GM12874 (cell line): ENCODE measurements at regions not wholly inside any gene's neighbourhood (a gene's known extent, or its start where the extent isn't known, plus 50 kb on each side); places are given as distances from the start of the nearest gene placed in this dataset.

ENCODE experiments used
- TF ChIP-seq, protein P1 (sequence below): IDR thresholded peaks from 2 replicates; pipeline ENCODE4 v1.5.1; 2011; ENCODE audit warnings: low read depth, mild to moderate bottlenecking, control low read depth, low read length, moderate library complexity; ENCODE audit not compliant: insufficient read depth

DNA sequence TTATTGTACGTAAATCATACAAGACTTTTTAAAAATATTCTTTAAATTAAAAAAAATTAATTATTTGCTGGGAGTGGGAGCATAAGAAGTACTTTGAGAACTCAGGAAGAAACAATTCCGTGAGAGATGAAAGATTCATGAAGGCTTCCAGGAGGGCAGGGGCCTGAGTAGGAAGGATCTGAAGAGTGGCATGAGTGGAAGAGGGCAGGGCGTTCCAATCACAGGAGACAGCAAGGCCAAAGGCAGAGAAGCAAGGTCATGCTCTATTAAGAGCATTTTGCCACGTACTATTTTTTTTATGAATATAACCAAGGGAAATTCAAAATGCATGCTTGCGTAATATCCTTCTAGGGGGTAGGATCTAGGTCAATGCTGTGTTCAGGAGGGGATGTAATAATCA is 265.5 kb downstream of the ZNF608 start:
- TF ChIP-seq, protein P1, sequence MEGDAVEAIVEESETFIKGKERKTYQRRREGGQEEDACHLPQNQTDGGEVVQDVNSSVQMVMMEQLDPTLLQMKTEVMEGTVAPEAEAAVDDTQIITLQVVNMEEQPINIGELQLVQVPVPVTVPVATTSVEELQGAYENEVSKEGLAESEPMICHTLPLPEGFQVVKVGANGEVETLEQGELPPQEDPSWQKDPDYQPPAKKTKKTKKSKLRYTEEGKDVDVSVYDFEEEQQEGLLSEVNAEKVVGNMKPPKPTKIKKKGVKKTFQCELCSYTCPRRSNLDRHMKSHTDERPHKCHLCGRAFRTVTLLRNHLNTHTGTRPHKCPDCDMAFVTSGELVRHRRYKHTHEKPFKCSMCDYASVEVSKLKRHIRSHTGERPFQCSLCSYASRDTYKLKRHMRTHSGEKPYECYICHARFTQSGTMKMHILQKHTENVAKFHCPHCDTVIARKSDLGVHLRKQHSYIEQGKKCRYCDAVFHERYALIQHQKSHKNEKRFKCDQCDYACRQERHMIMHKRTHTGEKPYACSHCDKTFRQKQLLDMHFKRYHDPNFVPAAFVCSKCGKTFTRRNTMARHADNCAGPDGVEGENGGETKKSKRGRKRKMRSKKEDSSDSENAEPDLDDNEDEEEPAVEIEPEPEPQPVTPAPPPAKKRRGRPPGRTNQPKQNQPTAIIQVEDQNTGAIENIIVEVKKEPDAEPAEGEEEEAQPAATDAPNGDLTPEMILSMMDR = no peak

DNA sequence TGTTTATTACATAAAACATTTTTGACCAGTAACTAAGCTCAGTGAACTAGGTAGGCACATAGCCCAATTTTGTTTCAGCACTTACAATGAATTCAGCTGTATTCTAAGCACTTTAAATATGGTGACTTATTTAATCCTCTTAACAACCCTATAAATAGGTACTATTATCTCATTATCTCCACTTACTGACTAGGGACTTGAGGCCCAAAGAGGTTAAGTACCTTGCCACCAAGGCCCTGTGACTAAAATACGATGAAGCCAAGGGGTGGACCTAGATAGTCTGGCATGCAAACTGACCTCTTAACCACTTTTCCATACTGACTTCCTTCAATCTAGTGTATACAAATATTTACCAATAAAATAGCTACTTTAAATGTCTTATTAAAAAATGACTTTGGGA is 266.4 kb downstream of the ZNF608 start:
- TF ChIP-seq, protein P1 = no peak

DNA sequence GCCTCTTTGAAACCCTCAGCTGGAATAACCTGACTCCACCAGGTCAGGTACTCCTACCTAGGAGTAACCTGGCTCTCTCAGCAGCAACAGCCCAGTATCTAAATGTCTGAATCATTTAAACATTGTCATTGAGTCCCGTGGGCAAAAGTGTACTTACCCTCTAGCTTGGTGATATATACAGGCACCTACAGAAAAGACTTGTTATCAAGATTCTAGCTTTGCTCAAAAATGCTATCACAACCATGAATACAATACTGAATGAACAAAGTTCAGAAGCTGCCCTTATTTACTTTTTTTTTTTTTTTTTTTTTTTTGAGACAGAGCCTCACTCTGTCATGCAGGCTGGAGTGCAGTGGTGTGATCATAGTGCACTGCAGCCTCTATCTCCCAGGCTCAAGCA is 268.2 kb downstream of the ZNF608 start:
- TF ChIP-seq, protein P1 = no peak

DNA sequence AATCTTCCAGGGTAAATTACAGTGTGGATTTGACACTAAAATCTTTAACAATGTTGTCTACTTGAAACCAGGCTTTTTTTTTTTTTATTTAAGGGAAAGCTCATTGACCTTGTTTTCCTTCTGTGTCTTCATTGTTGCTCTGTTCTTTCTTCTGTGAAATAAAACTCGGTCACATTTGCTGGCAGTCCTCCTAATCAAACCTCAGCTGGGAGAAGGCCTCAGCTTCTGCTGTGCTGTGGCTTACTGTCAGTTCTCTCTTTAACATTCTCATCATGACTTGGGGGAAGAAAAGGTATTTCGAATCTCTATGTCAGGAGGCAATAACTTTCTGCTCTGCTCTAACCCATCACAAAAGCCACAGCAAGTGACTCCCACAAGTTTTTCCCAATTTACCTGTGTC is 268.9 kb downstream of the ZNF608 start:
- TF ChIP-seq, protein P1 = no peak

DNA sequence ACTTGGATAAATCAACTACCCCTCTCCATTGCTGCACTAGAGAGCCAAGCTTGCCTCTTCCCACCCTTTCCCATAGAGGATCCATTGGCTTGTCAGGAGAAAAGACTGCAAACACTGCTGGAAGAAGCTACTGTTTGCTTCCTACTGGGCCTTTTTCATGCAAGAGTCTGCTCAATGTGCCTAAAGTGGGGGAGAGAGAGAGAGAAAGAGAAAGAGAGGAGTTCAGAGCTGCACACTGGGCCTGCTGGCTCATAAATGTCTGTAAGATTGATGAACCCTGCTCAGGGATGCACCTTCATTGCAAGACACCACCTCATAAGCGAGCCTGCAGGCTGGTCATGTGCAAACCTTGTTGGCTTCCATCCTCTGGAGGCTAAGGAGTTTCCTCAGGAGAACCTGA is 269.4 kb downstream of the ZNF608 start:
- TF ChIP-seq, protein P1 = no peak

DNA sequence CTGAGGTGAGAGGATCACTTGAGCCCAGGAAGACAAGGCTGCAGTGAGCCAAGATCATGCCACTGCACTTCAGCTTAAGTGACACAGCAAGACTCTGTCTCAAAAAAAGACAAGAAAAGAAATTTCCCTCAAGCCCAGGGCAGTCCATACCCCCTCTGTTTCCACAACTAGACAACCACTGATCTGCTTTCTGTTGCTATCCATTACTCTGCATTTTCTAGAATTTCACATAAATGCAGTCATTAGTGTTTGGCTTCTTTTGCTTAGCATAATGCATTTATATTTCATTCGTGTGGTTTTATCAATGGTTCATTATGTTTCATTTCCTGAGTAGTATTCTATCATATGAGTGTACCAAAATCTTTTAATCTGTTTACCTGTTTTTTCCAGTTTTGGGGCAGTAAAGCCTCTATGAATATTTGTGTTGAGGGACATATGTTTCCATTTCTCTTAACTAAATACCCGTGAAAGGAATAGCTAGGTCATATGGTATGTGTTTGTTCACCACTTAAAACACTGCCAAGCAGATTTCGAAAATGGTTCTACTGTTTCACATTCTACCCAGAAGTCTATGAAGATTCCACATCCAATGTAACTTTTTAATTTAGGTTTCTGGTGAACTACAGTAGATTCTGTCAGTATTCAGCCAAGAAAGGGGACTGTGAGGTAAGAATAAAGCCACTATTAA is 271.8 kb downstream of the ZNF608 start:
- TF ChIP-seq, protein P1 = no peak

DNA sequence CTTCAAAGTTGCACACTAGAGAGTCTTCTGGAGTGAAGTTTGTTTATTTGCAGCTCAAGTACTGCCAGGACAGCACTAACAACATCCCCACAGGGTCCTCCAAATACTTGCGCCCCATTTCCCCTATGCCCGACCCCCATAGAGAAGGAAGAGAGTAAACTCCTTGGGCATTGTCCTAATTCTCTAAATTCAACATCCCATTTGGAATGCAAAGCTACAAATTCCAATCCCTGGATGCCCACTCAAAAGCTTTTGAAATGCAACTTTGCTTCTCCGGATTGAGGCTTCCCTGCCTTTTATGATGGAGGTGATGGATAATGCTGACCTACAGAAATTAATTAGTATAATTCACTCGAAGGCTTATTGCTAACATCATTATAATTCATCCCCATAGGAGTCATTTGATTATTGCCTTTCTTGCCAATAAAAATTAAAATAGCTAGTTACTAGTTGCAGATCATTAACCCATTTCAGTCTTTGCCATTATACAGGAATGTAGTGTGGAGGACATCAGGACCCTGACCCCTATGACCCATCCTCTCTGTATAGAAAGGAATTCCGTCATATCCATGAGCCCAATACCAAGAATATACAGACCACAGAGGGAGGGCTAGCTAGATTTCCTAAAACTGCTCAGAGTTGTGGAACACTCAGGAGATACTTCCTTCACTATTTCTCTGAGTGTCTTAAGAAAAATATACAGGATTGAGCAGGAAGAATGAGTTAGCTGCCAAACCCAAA is 277.6 kb downstream of the ZNF608 start:
- TF ChIP-seq, protein P1 = no peak
